ENCODE measurements at regions not wholly inside any gene's neighbourhood (a gene's known extent, or its start where the extent isn't known, plus 50 kb on each side); places are given as distances from the start of the nearest gene placed in this dataset.

GRCh38 chr12:88634008-88634407 is 53.7 kb upstream of the KITLG start:
- no peak for DNase-seq (ENCODE audit: low spot score)

- no peak for DNase-seq (ENCODE audit: low spot score)
These were observed 53.0 kb upstream of the KITLG start for GRCh38 chr12:88633312-88633711.

- no peak for DNase-seq (ENCODE audit: low spot score)
These were observed 50.3 kb upstream of the KITLG start for GRCh38 chr12:88630561-88630960.

Data from CD4-positive, alpha-beta T cell treated with Interleukin-15 for 4 hours (primary cell).